Liver (tissue), 8 donors: ENCODE measurements at regions not wholly inside any gene's neighbourhood (a gene's known extent, or its start where the extent isn't known, plus 50 kb on each side); places are given as distances from the start of the nearest gene placed in this dataset.

Experiments
- DNase-seq: peaks from one replicate; pipeline ENCODE4 v3.0.0-alpha.2; 2017; ENCODE audit warnings: low spot score
- H3K27ac ChIP-seq, 2 donors: one replicate each; pipeline ENCODE4 v1.7.0; 2013; ENCODE audit warnings: inconsistent platforms in 2 of 2, low read length in 2 of 2, control low read depth in 1 of 2, low read depth in 1 of 2, mild to moderate bottlenecking in 1 of 2
- H3K27me3 ChIP-seq, 4 donors: one replicate each; pipeline versions ENCODE4 v1.6.1 to v1.7.0; 2013; ENCODE audit warnings: low read length in 3 of 4, inconsistent platforms in 1 of 4, mild to moderate bottlenecking in 1 of 4, moderate library complexity in 1 of 4; ENCODE audit not compliant: control insufficient read depth in 4 of 4, insufficient read depth in 4 of 4
- H3K36me3 ChIP-seq, 4 donors: one replicate each; pipeline versions ENCODE4 v1.6.1 to v1.7.0; 2013; ENCODE audit warnings: low read length in 3 of 4, mild to moderate bottlenecking in 3 of 4, low read depth in 1 of 4, moderate library complexity in 1 of 4; ENCODE audit not compliant: control insufficient read depth in 4 of 4, insufficient read depth in 3 of 4
- H3K4me1 ChIP-seq, 4 donors: one replicate each; pipeline versions ENCODE4 v1.6.1 to v1.7.0; 2013; ENCODE audit warnings: low read length in 3 of 4, mild to moderate bottlenecking in 3 of 4, moderate library complexity in 1 of 4; ENCODE audit not compliant: control insufficient read depth in 4 of 4, insufficient read depth in 4 of 4
- H3K4me3 ChIP-seq, 3 donors: one replicate each; pipeline versions ENCODE4 v1.6.1 to v1.7.0; 2013; ENCODE audit warnings: low read length in 3 of 3, control low read depth in 1 of 3, low read depth in 1 of 3, mild to moderate bottlenecking in 1 of 3
- H3K9ac ChIP-seq, 2 donors: one replicate each; pipeline ENCODE4 v1.7.0; 2013; ENCODE audit warnings: low read length in 2 of 2, mild to moderate bottlenecking in 2 of 2, moderate library complexity in 2 of 2, control low read depth in 1 of 2, low read depth in 1 of 2
- H3K9me3 ChIP-seq, 4 donors: one replicate each; pipeline versions ENCODE4 v1.6.1 to v1.7.0; 2013; ENCODE audit warnings: low read length in 3 of 4; ENCODE audit not compliant: control insufficient read depth in 4 of 4
- EGR1 ChIP-seq, 2 donors: IDR thresholded peaks; 2 replicates each; pipeline ENCODE4 v1.6.1; 2016 to 2018; ENCODE audit warnings: antibody characterized with exemption in 2 of 2, low read depth in 2 of 2
- FOXA1 ChIP-seq: IDR thresholded peaks from 2 replicates; pipeline ENCODE4 v1.6.1; 2016; ENCODE audit warnings: antibody characterized with exemption
- FOXA2 ChIP-seq: IDR thresholded peaks from 2 replicates; pipeline ENCODE4 v1.6.1; 2016; ENCODE audit warnings: antibody characterized with exemption
- GABPA ChIP-seq, 2 donors: IDR thresholded peaks in 1 of 2; conservative IDR thresholded peaks in 1 of 2; 2 replicates each; pipeline ENCODE4 v1.6.1; 2016; ENCODE audit warnings: antibody characterized with exemption in 2 of 2, mild to moderate bottlenecking in 1 of 2, moderate library complexity in 1 of 2
- HNF4A ChIP-seq, 2 donors: conservative IDR thresholded peaks; 2 replicates each; pipeline ENCODE4 v1.6.1; 2016; ENCODE audit warnings: antibody characterized with exemption in 2 of 2, mild to moderate bottlenecking in 2 of 2
- HNF4G ChIP-seq: IDR thresholded peaks from 2 replicates; pipeline ENCODE4 v1.6.1; 2016; ENCODE audit warnings: antibody characterized with exemption
- JUND ChIP-seq, 2 donors: IDR thresholded peaks; 2 replicates each; pipeline ENCODE4 v1.6.1; 2016; ENCODE audit warnings: antibody characterized with exemption in 2 of 2
- NR2F2 ChIP-seq: IDR thresholded peaks from 2 replicates; pipeline ENCODE4 v1.6.1; 2016; ENCODE audit warnings: antibody characterized with exemption
- RAD21 ChIP-seq, 2 donors: IDR thresholded peaks; 2 replicates each; pipeline ENCODE4 v1.6.1; 2016; ENCODE audit warnings: antibody characterized with exemption in 2 of 2, mild to moderate bottlenecking in 2 of 2
- REST ChIP-seq: IDR thresholded peaks from 2 replicates; pipeline ENCODE4 v1.6.1; 2016; ENCODE audit warnings: antibody characterized with exemption, mild to moderate bottlenecking
- RXRA ChIP-seq, 2 donors: IDR thresholded peaks; 2 replicates each; pipeline ENCODE4 v1.6.1; 2017 to 2018; ENCODE audit warnings: antibody characterized with exemption in 2 of 2, mild to moderate bottlenecking in 1 of 2
- SP1 ChIP-seq: IDR thresholded peaks from 2 replicates; pipeline ENCODE4 v1.6.1; 2018; ENCODE audit warnings: antibody characterized with exemption, mild to moderate bottlenecking
- YY1 ChIP-seq: IDR thresholded peaks from 2 replicates; pipeline ENCODE4 v1.6.1; 2016; ENCODE audit warnings: antibody characterized with exemption, mild to moderate bottlenecking
- ZBTB33 ChIP-seq: IDR thresholded peaks from 2 replicates; pipeline ENCODE4 v1.6.1; 2016; ENCODE audit warnings: antibody characterized with exemption
- WGBS: extraction: QIAGEN DNeasy Blood & Tissue Kit; methylation state at CpG from one replicate; pipeline ENCODE4 v1.1.7; 2013; 5-methylcytosine and 5-hydroxymethylcytosine counted together
- TF ChIP-seq, protein P1 (sequence below): IDR thresholded peaks from 2 replicates; pipeline ENCODE4 v1.6.1; 2016; ENCODE audit warnings: antibody characterized with exemption
- TF ChIP-seq, protein P2 (sequence below): IDR thresholded peaks from 2 replicates; pipeline ENCODE4 v1.6.1; 2016; ENCODE audit warnings: antibody characterized with exemption
- TF ChIP-seq, protein P3 (sequence below): fragments of 150-350 bp; IDR thresholded peaks from 2 replicates; pipeline ENCODE4 v1.5.1; 2017; ENCODE audit warnings: improper control_type of control experiment, low read depth, low read length; ENCODE audit not compliant: missing input control
- donor health status: healthy.
- donor health status: healthy.
- donor health status: healthy.
- donor health status: healthy.
- donor health status: healthy.

DNA sequence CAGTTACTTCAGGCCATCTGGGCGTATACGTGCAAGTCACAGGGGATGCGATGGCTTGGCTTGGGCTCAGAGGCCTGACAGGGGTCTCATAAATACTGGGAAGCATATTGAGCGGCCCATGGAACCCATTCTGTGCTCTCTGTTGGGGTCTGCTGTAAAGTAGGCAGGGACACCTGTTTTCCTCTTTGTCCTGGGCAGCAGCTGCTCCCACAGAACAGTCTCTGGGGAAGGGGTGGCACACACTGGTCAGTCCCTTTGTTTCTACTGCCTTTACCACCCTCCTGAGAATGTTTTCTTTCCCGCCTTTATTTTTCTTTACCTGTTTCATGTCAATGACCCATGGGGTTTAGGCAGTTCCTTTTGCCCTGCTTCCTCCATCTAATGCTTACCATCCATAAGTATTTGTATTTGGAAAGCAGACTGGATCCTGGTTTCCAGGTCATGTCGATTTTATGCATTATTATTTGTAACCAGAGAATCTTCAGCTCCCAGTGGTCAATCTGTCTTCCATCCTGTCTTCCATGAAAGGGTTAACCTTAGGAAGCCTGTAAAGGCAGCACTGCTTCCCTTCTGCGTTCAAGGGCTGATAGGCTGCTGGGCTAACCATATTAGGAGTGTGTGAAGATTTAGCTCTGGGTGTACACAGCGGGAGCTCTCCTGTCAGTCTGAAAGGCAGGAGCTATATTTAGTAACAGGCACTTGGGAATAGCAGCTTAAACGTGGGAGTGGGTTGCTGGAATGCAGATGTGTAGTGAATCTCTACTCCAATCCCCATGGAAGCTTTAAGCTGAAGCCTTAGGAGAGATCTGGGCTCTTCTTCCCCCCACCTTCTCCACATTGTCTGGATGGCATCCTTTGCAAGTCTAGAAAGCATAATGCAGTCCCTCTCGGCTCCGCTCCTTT is 124.0 kb downstream of the DYRK2 start:
- no peak for TF ChIP-seq ZBTB33

DNA sequence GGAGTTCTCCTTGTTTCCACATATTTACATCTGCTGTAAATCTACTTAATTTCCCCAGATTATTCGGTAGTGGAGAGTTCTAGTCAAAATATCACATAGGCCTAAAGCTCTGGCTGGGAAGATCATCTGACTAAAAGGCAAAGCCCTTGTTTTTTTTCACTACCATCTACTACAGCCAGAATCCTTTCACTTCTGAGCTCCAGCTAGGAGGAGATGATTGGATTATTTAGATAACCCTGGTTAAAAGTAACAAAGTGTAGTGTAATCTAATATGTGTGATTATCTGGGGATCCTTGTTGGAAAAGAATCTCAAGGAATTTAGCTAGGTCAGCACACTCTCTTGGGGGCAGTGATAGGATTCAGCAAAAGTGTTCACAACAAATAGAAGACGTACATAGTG is 125.4 kb downstream of the DYRK2 start:
- Histone ChIP-seq H3K4me1 (no peaks in the 10 kb centered on the region), H3K27me3 (no peaks in the 10 kb centered on the region), H3K27ac (no peak overlapping the region), H3K9ac (no peak overlapping the region), H3K36me3 (no peaks in the 10 kb centered on the region), H3K9me3 (no peaks in the 10 kb centered on the region), H3K4me3 (no peak overlapping the region)
- DNase-seq = no peak
- WGBS = 59% methylated on average over 2 of the region's 2 CpGs
- no peak for TF ChIP-seq SP1

More for the DNA sequence above, 124.0 kb downstream of the DYRK2 start:
- Histone ChIP-seq H3K4me1 (no peaks in the 10 kb centered on the region), H3K9me3 (no peaks in the 10 kb centered on the region), H3K9ac (no peak overlapping the region), H3K27ac (no peak overlapping the region), H3K4me3 (no peak overlapping the region), H3K27me3 (no peaks in the 10 kb centered on the region), H3K36me3 (no peaks in the 10 kb centered on the region)
- WGBS = 46% methylated on average over 11 of the region's 11 CpGs
- no peak for DNase-seq

- WGBS = 72% methylated on average over 4 of the region's 4 CpGs
- no peaks in the 10 kb centered on the region for H3K27me3 ChIP-seq
- H3K4me1 ChIP-seq = no peaks in the 10 kb centered on the region
- TF ChIP-seq, protein P1, sequence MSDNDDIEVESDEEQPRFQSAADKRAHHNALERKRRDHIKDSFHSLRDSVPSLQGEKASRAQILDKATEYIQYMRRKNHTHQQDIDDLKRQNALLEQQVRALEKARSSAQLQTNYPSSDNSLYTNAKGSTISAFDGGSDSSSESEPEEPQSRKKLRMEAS = no peak
- TF ChIP-seq RAD21 (IDR thresholded peaks at IDR 0.05) (no peak), RXRA (IDR thresholded peaks at IDR 0.05) (no peak), SP1 (no peak), JUND (IDR thresholded peaks at IDR 0.05) (no peak), ZBTB33 (no peak), EGR1 (IDR thresholded peaks at IDR 0.05; ENCODE audit: low read depth in 2 of 2) (no peak), YY1 (no peak), HNF4G (no peak), FOXA1 (no peak), FOXA2 (no peak), REST (no peak), GABPA (IDR thresholded peaks at IDR 0.05 in 1 of 2, conservative IDR thresholded peaks at IDR 0.05 in 1 of 2) (no peak), HNF4A (conservative IDR thresholded peaks at IDR 0.05) (no peak), NR2F2 (no peak)
- TF ChIP-seq, protein P2, sequence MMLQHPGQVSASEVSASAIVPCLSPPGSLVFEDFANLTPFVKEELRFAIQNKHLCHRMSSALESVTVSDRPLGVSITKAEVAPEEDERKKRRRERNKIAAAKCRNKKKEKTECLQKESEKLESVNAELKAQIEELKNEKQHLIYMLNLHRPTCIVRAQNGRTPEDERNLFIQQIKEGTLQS = no peak
- TF ChIP-seq, protein P3, sequence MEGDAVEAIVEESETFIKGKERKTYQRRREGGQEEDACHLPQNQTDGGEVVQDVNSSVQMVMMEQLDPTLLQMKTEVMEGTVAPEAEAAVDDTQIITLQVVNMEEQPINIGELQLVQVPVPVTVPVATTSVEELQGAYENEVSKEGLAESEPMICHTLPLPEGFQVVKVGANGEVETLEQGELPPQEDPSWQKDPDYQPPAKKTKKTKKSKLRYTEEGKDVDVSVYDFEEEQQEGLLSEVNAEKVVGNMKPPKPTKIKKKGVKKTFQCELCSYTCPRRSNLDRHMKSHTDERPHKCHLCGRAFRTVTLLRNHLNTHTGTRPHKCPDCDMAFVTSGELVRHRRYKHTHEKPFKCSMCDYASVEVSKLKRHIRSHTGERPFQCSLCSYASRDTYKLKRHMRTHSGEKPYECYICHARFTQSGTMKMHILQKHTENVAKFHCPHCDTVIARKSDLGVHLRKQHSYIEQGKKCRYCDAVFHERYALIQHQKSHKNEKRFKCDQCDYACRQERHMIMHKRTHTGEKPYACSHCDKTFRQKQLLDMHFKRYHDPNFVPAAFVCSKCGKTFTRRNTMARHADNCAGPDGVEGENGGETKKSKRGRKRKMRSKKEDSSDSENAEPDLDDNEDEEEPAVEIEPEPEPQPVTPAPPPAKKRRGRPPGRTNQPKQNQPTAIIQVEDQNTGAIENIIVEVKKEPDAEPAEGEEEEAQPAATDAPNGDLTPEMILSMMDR = no peak
Measured at GRCh38 chr12:67774983-67775587, 126.5 kb downstream of the DYRK2 start.

More at GRCh38 chr12:67774983-67775587, 126.5 kb downstream of the DYRK2 start:
- DNase-seq = no peak
- Histone ChIP-seq H3K36me3 (no peaks in the 10 kb centered on the region), H3K27ac (no peak overlapping the region), H3K9me3 (no peaks in the 10 kb centered on the region), H3K9ac (no peak overlapping the region), H3K4me3 (no peak overlapping the region)
